ENCODE measurements at regions not wholly inside any gene's neighbourhood (a gene's known extent, or its start where the extent isn't known, plus 50 kb on each side); places are given as distances from the start of the nearest gene placed in this dataset.

GRCh38 chr7:20038676-20039075 is 178.5 kb downstream of the MACC1 start:
- no peak for TF ChIP-seq CTCF (IDR thresholded peaks at IDR 0.05)
- no peak for TF ChIP-seq EP300 (IDR thresholded peaks at IDR 0.05)
- no peak for TF ChIP-seq POLR2A (IDR thresholded peaks at IDR 0.05)

Measured in ovary (tissue), 3 donors.